Esophagus mucosa (tissue), 1 donor: ENCODE measurements at regions not wholly inside any gene's neighbourhood (a gene's known extent, or its start where the extent isn't known, plus 50 kb on each side); places are given as distances from the start of the nearest gene placed in this dataset.

ENCODE experiments used
- ATAC-seq: fragments of 200-7000 bp; cut with Tn5 transposase; one replicate; pipeline ENCODE4 v1.9.1; 2020
- donor health status: DM: yes; HTN: yes; CAD: no.

GRCh38 chr6:149218471-149218870, 99.0 kb upstream of the TAB2 start:
- ATAC-seq, result no peak

- no peak for ATAC-seq
Observed at GRCh38 chr6:149218915-149219314, 98.6 kb upstream of the TAB2 start.

GRCh38 chr6:149220882-149221773, 96.4 kb upstream of the TAB2 start:
- ATAC-seq, result no peak

- no peak for ATAC-seq
Observed at GRCh38 chr6:149221774-149222070, 95.8 kb upstream of the TAB2 start.

GRCh38 chr6:149223120-149223903, 94.2 kb upstream of the TAB2 start:
- ATAC-seq, result no peak

- no peak for ATAC-seq
Observed at GRCh38 chr6:149223904-149224351, 93.6 kb upstream of the TAB2 start.

GRCh38 chr6:149224399-149224798, 93.1 kb upstream of the TAB2 start:
- ATAC-seq, result peak; percentile 32

GRCh38 chr6:149225370-149225769, 92.1 kb upstream of the TAB2 start:
- no peak for ATAC-seq

- ATAC-seq, result no peak
Observed at GRCh38 chr6:149225946-149226345, 91.6 kb upstream of the TAB2 start.

GRCh38 chr6:149227796-149228195, 89.7 kb upstream of the TAB2 start:
- ATAC-seq, result no peak

GRCh38 chr6:149228311-149228955, 89.1 kb upstream of the TAB2 start:
- no peak for ATAC-seq

- no peak for ATAC-seq
Observed at GRCh38 chr6:149229096-149229495, 88.4 kb upstream of the TAB2 start.

GRCh38 chr6:149230712-149231460, 86.6 kb upstream of the TAB2 start:
- no peak for ATAC-seq

GRCh38 chr6:149231778-149232177, 85.7 kb upstream of the TAB2 start:
- ATAC-seq, result no peak

GRCh38 chr6:149233056-149233715, 84.3 kb upstream of the TAB2 start:
- ATAC-seq, result peak; percentile 8

- no peak for ATAC-seq
Observed at GRCh38 chr6:149234051-149234962, 83.2 kb upstream of the TAB2 start.

GRCh38 chr6:149235130-149235561, 82.4 kb upstream of the TAB2 start:
- peak; percentile 32 for ATAC-seq

- ATAC-seq, result no peak
Observed at GRCh38 chr6:149236589-149236988, 80.9 kb upstream of the TAB2 start.

GRCh38 chr6:149237464-149237863, 80.0 kb upstream of the TAB2 start:
- ATAC-seq, result no peak

- ATAC-seq, result no peak
Observed at GRCh38 chr6:149239573-149240209, 77.8 kb upstream of the TAB2 start.
